SK-N-SH (cell line): ENCODE measurements at regions not wholly inside any gene's neighbourhood (a gene's known extent, or its start where the extent isn't known, plus 50 kb on each side); places are given as distances from the start of the nearest gene placed in this dataset.

Experiments used
- ELF1 ChIP-seq: IDR thresholded peaks from 2 replicates; pipeline ENCODE4 v1.4.0; 2012
- EP300 ChIP-seq, 2 experiments: IDR thresholded peaks; 2 replicates each; pipeline versions ENCODE4 v1.4.0 to v1.6.1; 2012; ENCODE audit warnings: borderline replicate concordance in 1 of 2, low read depth in 1 of 2, low read length in 1 of 2
- JUND ChIP-seq: IDR thresholded peaks from 2 replicates; pipeline ENCODE4 v1.4.0; 2012
- MEF2A ChIP-seq: IDR thresholded peaks from 2 replicates; pipeline ENCODE4 v1.4.0; 2012; ENCODE audit warnings: low read depth, borderline replicate concordance
- NRF1 ChIP-seq: IDR thresholded peaks from 2 replicates; pipeline ENCODE4 v1.6.1; 2012; ENCODE audit warnings: low read depth, mild to moderate bottlenecking, low read length
- POLR2AphosphoS5 ChIP-seq: IDR thresholded peaks from 2 replicates; pipeline ENCODE4 v1.6.1; 2012; ENCODE audit warnings: low read depth, low read length
- RAD21 ChIP-seq: IDR thresholded peaks from 2 replicates; pipeline ENCODE4 v1.6.1; 2012; ENCODE audit warnings: mild to moderate bottlenecking, low read length
- RFX5 ChIP-seq: IDR thresholded peaks from 2 replicates; pipeline ENCODE4 v1.6.1; 2012; ENCODE audit warnings: mild to moderate bottlenecking, improper control_type of control experiment, low read length
- TAF1 ChIP-seq: IDR thresholded peaks from 2 replicates; pipeline ENCODE4 v1.6.1; 2012; ENCODE audit warnings: low read depth, mild to moderate bottlenecking, low read length, moderate library complexity, borderline replicate concordance
- TCF12 ChIP-seq: IDR thresholded peaks from 2 replicates; pipeline ENCODE4 v1.4.0; 2012
- TF ChIP-seq, protein P1 (sequence below): IDR thresholded peaks from 2 replicates; pipeline ENCODE4 v1.6.1; 2012; ENCODE audit warnings: mild to moderate bottlenecking, low read depth, low read length, moderate library complexity
- TF ChIP-seq, protein P2 (sequence below): fragments of 200-600 bp; sonication (generic); IDR thresholded peaks from 2 replicates; pipeline ENCODE4 v1.6.1; 2017; ENCODE audit warnings: antibody characterized with exemption, mild to moderate bottlenecking, moderate library complexity
- TF ChIP-seq, protein P3 (sequence below): IDR thresholded peaks from 2 replicates; pipeline ENCODE4 v1.4.0; 2012; ENCODE audit warnings: low read depth

DNA sequence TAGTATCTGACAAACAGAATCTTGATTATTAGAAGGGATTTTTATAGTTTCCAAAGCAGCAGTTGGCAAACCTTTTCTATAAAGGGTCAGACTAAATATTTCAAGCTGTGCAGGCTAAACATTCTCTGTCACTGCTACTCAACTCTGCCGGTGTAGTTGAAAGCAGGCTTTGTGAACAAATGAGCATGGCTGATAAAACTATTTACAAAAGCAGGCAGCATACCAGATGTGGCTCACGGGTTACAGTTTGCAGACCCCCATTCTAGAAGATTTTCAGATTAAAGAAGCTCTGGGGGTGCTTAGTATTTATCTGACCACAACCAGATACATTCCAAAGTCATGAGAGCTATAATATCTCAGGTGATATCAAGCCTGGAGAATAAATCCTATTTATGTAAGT, 1017.5 kb downstream of the SORCS1 start:
- TF ChIP-seq, protein P1, sequence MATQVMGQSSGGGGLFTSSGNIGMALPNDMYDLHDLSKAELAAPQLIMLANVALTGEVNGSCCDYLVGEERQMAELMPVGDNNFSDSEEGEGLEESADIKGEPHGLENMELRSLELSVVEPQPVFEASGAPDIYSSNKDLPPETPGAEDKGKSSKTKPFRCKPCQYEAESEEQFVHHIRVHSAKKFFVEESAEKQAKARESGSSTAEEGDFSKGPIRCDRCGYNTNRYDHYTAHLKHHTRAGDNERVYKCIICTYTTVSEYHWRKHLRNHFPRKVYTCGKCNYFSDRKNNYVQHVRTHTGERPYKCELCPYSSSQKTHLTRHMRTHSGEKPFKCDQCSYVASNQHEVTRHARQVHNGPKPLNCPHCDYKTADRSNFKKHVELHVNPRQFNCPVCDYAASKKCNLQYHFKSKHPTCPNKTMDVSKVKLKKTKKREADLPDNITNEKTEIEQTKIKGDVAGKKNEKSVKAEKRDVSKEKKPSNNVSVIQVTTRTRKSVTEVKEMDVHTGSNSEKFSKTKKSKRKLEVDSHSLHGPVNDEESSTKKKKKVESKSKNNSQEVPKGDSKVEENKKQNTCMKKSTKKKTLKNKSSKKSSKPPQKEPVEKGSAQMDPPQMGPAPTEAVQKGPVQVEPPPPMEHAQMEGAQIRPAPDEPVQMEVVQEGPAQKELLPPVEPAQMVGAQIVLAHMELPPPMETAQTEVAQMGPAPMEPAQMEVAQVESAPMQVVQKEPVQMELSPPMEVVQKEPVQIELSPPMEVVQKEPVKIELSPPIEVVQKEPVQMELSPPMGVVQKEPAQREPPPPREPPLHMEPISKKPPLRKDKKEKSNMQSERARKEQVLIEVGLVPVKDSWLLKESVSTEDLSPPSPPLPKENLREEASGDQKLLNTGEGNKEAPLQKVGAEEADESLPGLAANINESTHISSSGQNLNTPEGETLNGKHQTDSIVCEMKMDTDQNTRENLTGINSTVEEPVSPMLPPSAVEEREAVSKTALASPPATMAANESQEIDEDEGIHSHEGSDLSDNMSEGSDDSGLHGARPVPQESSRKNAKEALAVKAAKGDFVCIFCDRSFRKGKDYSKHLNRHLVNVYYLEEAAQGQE = no peak
- TF ChIP-seq, protein P2, sequence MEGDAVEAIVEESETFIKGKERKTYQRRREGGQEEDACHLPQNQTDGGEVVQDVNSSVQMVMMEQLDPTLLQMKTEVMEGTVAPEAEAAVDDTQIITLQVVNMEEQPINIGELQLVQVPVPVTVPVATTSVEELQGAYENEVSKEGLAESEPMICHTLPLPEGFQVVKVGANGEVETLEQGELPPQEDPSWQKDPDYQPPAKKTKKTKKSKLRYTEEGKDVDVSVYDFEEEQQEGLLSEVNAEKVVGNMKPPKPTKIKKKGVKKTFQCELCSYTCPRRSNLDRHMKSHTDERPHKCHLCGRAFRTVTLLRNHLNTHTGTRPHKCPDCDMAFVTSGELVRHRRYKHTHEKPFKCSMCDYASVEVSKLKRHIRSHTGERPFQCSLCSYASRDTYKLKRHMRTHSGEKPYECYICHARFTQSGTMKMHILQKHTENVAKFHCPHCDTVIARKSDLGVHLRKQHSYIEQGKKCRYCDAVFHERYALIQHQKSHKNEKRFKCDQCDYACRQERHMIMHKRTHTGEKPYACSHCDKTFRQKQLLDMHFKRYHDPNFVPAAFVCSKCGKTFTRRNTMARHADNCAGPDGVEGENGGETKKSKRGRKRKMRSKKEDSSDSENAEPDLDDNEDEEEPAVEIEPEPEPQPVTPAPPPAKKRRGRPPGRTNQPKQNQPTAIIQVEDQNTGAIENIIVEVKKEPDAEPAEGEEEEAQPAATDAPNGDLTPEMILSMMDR = no peak
- no peak for TF ChIP-seq POLR2AphosphoS5
- no peak for TF ChIP-seq ELF1
- TF ChIP-seq RFX5 = no peak
- peak in 1 of 2 experiments; percentile 97; a peak in 2 of 4 replicates for TF ChIP-seq EP300 (IDR thresholded peaks at IDR 0.05; ENCODE audit: borderline replicate concordance in 1 of 2, low read depth in 1 of 2, low read length in 1 of 2)
- TF ChIP-seq TCF12 = no peak
- no peak for TF ChIP-seq JUND
- TF ChIP-seq MEF2A = no peak
- no peak for TF ChIP-seq NRF1
- TF ChIP-seq RAD21 = peak; percentile 39
- TF ChIP-seq TAF1 = no peak
- TF ChIP-seq, protein P3, sequence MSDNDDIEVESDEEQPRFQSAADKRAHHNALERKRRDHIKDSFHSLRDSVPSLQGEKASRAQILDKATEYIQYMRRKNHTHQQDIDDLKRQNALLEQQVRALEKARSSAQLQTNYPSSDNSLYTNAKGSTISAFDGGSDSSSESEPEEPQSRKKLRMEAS = no peak
